ENCODE measurements at regions not wholly inside any gene's neighbourhood (a gene's known extent, or its start where the extent isn't known, plus 50 kb on each side); places are given as distances from the start of the nearest gene placed in this dataset.

- TF ChIP-seq, protein P1, sequence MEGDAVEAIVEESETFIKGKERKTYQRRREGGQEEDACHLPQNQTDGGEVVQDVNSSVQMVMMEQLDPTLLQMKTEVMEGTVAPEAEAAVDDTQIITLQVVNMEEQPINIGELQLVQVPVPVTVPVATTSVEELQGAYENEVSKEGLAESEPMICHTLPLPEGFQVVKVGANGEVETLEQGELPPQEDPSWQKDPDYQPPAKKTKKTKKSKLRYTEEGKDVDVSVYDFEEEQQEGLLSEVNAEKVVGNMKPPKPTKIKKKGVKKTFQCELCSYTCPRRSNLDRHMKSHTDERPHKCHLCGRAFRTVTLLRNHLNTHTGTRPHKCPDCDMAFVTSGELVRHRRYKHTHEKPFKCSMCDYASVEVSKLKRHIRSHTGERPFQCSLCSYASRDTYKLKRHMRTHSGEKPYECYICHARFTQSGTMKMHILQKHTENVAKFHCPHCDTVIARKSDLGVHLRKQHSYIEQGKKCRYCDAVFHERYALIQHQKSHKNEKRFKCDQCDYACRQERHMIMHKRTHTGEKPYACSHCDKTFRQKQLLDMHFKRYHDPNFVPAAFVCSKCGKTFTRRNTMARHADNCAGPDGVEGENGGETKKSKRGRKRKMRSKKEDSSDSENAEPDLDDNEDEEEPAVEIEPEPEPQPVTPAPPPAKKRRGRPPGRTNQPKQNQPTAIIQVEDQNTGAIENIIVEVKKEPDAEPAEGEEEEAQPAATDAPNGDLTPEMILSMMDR (conservative IDR thresholded peaks at IDR 0.05; ENCODE audit: low read length): no peak
- TF ChIP-seq EZH2phosphoT487 (IDR thresholded peaks at IDR 0.05; ENCODE audit: borderline replicate concordance): no peak
Observed at GRCh38 chr13:34302596-34302995, 484.6 kb downstream of the RFC3 start.
